SK-N-SH treated with all-trans-retinoic acid at 6 μM for 48 hours (cell line): ENCODE measurements at regions not wholly inside any gene's neighbourhood (a gene's known extent, or its start where the extent isn't known, plus 50 kb on each side); places are given as distances from the start of the nearest gene placed in this dataset.
"Not testable (repeated sequence)": the region's sequence is repeated elsewhere in the genome, so short reads cannot be mapped to it uniquely, and the experiment has no call there.

Experiments used
- ATAC-seq: fragments of 200-7000 bp; cut with Tn5 transposase; 3 replicates; pipeline ENCODE4 v1.9.1; 2020; ENCODE audit warnings: mild to moderate bottlenecking, moderate library complexity
- ARNTL ChIP-seq: fragments of 450-650 bp; formaldehyde crosslinking; IDR thresholded peaks from 2 replicates; pipeline ENCODE4 v1.5.0; 2020; ENCODE audit warnings: low read depth, mild to moderate bottlenecking, moderate library complexity, borderline replicate concordance
- BACH2 ChIP-seq: fragments of 250-450 bp; sonication (Bioruptor Pico); IDR thresholded peaks from 2 replicates; pipeline ENCODE4 v1.9.0; 2021; ENCODE audit warnings: mild to moderate bottlenecking, borderline replicate concordance
- CREB5 ChIP-seq: fragments of 250-450 bp; sonication (Bioruptor Pico); IDR thresholded peaks from 2 replicates; pipeline ENCODE4 v1.5.1; 2020; ENCODE audit warnings: low read depth, mild to moderate bottlenecking, moderate library complexity
- CSDC2 ChIP-seq: fragments of 250-450 bp; sonication (Bioruptor Pico); IDR thresholded peaks from 2 replicates; pipeline ENCODE4 v1.5.0; 2020; ENCODE audit warnings: mild to moderate bottlenecking, moderate library complexity
- CSRNP3 ChIP-seq: fragments of 250-450 bp; sonication (Bioruptor Pico); IDR thresholded peaks from 2 replicates; pipeline ENCODE4 v1.5.1; 2021; ENCODE audit warnings: mild to moderate bottlenecking, moderate library complexity
- ESRRG ChIP-seq: fragments of 250-450 bp; sonication (Bioruptor Pico); IDR thresholded peaks from 2 replicates; pipeline ENCODE4 v1.6.1; 2021; ENCODE audit warnings: mild to moderate bottlenecking
- GLIS3 ChIP-seq: fragments of 250-450 bp; sonication (Bioruptor Pico); IDR thresholded peaks from 2 replicates; pipeline ENCODE4 v1.5.0; 2020; ENCODE audit warnings: mild to moderate bottlenecking, moderate library complexity
- ISL1 ChIP-seq: fragments of 250-450 bp; sonication (Bioruptor Pico); IDR thresholded peaks from 2 replicates; pipeline ENCODE4 v2.1.2; 2022; ENCODE audit warnings: mild to moderate bottlenecking, moderate library complexity
- OSR1 ChIP-seq: fragments of 250-450 bp; sonication (Bioruptor Pico); IDR thresholded peaks from 2 replicates; pipeline ENCODE4 v1.8.0; 2022; ENCODE audit warnings: moderate library complexity, mild to moderate bottlenecking, inconsistent platforms
- PATZ1 ChIP-seq: fragments of 250-450 bp; sonication (Bioruptor Pico); IDR thresholded peaks from 2 replicates; pipeline ENCODE4 v1.8.0; 2020; ENCODE audit warnings: mild to moderate bottlenecking, moderate library complexity, borderline replicate concordance
- POU6F1 ChIP-seq: fragments of 250-450 bp; sonication (Bioruptor Pico); IDR thresholded peaks from 2 replicates; pipeline ENCODE4 v1.8.0; 2021; ENCODE audit warnings: low read depth, mild to moderate bottlenecking, moderate library complexity, borderline replicate concordance
- PPARA ChIP-seq: fragments of 250-450 bp; sonication (Bioruptor Pico); IDR thresholded peaks from 2 replicates; pipeline ENCODE4 v1.5.0; 2020; ENCODE audit warnings: mild to moderate bottlenecking, borderline replicate concordance
- RARB ChIP-seq: fragments of 250-450 bp; sonication (Bioruptor Pico); IDR thresholded peaks from 2 replicates; pipeline ENCODE4 v1.8.0; 2021; ENCODE audit warnings: mild to moderate bottlenecking, moderate library complexity
- SNAI2 ChIP-seq: fragments of 250-450 bp; sonication (Bioruptor Pico); IDR thresholded peaks from 2 replicates; pipeline ENCODE4 v1.5.0; 2020; ENCODE audit warnings: mild to moderate bottlenecking, moderate library complexity
- TCF4 ChIP-seq: fragments of 250-450 bp; sonication (Bioruptor Pico); IDR thresholded peaks from 2 replicates; pipeline ENCODE4 v1.8.0; 2021; ENCODE audit warnings: mild to moderate bottlenecking, moderate library complexity, borderline replicate concordance
- TSHZ2 ChIP-seq: fragments of 250-450 bp; sonication (Bioruptor Pico); IDR thresholded peaks from 2 replicates; pipeline ENCODE4 v1.5.0; 2020; ENCODE audit warnings: mild to moderate bottlenecking, moderate library complexity
- ZC3H10 ChIP-seq: fragments of 250-450 bp; sonication (Bioruptor Pico); IDR thresholded peaks from 2 replicates; pipeline ENCODE4 v1.5.1; 2021; ENCODE audit warnings: mild to moderate bottlenecking, moderate library complexity
- ZFP3 ChIP-seq: fragments of 250-450 bp; sonication (Bioruptor Pico); IDR thresholded peaks from 2 replicates; pipeline ENCODE4 v1.5.0; 2020; ENCODE audit warnings: mild to moderate bottlenecking, moderate library complexity
- ZFP30 ChIP-seq: fragments of 450-650 bp; formaldehyde crosslinking; IDR thresholded peaks from 2 replicates; pipeline ENCODE4 v1.5.0; 2022; ENCODE audit warnings: mild to moderate bottlenecking, moderate library complexity
- ZNF565 ChIP-seq: fragments of 450-650 bp; formaldehyde crosslinking; conservative IDR thresholded peaks from 2 replicates; pipeline ENCODE4 v1.5.0; 2020; ENCODE audit warnings: low read depth, mild to moderate bottlenecking, moderate library complexity
- ZNF70 ChIP-seq: fragments of 450-650 bp; formaldehyde crosslinking; IDR thresholded peaks from 2 replicates; pipeline ENCODE4 v1.5.0; 2020; ENCODE audit warnings: mild to moderate bottlenecking, moderate library complexity
- ZNF8 ChIP-seq: fragments of 450-650 bp; formaldehyde crosslinking; IDR thresholded peaks from 2 replicates; pipeline ENCODE4 v1.5.0; 2020; ENCODE audit warnings: mild to moderate bottlenecking, moderate library complexity

- TF ChIP-seq ESRRG: no peak
- no peak for TF ChIP-seq ARNTL (CRISPR knock-in tag)
- TF ChIP-seq OSR1 (CRISPR knock-in tag): no peak
- no peak for TF ChIP-seq TSHZ2
- TF ChIP-seq ISL1 (CRISPR knock-in tag): no peak
- TF ChIP-seq ZNF70 (CRISPR knock-in tag): no peak
- no peak for TF ChIP-seq ZNF565 (CRISPR knock-in tag)
- TF ChIP-seq RARB: no peak
- no peak for TF ChIP-seq ZC3H10 (CRISPR knock-in tag)
- TF ChIP-seq PATZ1 (CRISPR knock-in tag): no peak
- no peak for TF ChIP-seq ZNF8 (CRISPR knock-in tag)
- no peak for TF ChIP-seq ZFP3 (CRISPR knock-in tag)
Observed at GRCh38 chr10:37067576-37067975, 57.8 kb upstream of the ANKRD30A start.

GRCh38 chr10:37062296-37062695, 63.1 kb upstream of the ANKRD30A start:
- not testable (repeated sequence) for ATAC-seq

More at GRCh38 chr10:37067576-37067975, 57.8 kb upstream of the ANKRD30A start:
- ATAC-seq: no peak

- no peak for ATAC-seq
- TF ChIP-seq ZFP3 (CRISPR knock-in tag) (no peak), SNAI2 (CRISPR knock-in tag) (no peak), OSR1 (CRISPR knock-in tag) (no peak), PATZ1 (CRISPR knock-in tag) (no peak), GLIS3 (CRISPR knock-in tag) (no peak), TCF4 (CRISPR knock-in tag) (no peak), ISL1 (CRISPR knock-in tag) (no peak), CSDC2 (CRISPR knock-in tag) (no peak), PPARA (CRISPR knock-in tag) (no peak), CREB5 (CRISPR knock-in tag) (no peak), POU6F1 (CRISPR knock-in tag) (no peak), TSHZ2 (no peak), ZFP30 (no peak), CSRNP3 (CRISPR knock-in tag) (no peak), ZNF70 (CRISPR knock-in tag) (no peak), BACH2 (no peak), ZNF565 (CRISPR knock-in tag) (no peak), ARNTL (CRISPR knock-in tag) (no peak)
Observed at GRCh38 chr10:37057261-37057660, 68.1 kb upstream of the ANKRD30A start.
